COR-L47 (cell line): ENCODE measurements at regions not wholly inside any gene's neighbourhood (a gene's known extent, or its start where the extent isn't known, plus 50 kb on each side); places are given as distances from the start of the nearest gene placed in this dataset.
A peak's percentile ranks its signal among the peaks of the same experiment; 100 is the strongest.

Experiments used
- DNase-seq: peaks from one replicate; lab custom pipeline; 2025; lab: John Stamatoyannopoulos, UW

DNA sequence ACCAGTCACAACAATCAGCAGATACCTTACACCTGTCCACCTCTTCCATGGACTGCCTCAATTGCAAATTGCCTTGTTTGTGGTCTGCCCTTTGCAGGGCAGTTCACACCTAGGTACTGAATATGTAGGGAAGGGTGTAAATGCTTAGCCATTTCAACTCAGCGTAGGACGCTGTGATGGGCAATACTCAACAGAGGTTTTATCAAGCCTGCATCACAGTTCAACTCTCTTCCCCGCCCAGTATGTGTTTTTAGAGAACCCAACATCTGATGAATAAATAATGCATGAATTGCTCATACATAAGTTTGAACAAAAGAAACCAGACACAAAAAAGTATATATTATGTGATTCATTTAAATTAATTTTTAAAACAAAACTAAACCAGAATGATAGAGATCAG, 124.4 kb downstream of the P2RY1 start:
- no peak for DNase-seq

DNA sequence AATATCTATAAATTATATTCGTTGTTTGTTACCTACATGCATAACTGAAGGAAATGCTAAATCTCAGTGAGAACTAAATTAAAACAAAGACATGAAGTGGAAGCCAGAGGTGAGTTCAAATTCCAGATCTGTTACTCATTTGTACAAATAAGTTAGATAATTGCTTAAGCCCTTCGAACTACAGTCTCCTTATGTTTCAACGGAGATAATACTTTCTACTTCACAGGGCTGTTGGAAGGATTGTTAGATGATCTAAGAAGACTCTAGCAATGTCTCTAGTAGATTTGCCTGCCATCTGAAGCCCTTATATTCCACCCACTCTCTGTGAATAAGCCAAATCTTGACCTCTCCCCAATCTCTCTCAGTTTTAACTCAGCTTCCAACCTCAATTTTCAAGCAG, 125.8 kb downstream of the P2RY1 start:
- DNase-seq: no peak

DNA sequence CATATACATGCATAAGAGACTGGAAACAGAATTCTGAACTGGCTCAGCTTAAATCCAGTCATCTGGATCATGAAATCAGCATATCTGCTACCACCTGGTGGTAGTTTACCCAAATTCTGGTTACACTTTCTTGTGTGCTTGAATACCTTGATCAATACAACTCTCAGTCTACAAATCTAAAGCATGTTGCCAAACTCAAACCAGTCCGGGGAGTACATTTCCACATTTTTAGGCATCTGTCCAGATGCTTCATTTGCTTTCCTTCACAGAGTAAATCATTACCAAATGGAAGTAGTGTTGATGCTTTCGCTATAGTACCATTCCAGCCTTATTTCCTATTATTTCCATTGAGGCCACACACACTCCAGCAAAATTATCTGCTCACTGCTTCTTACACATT, 126.4 kb downstream of the P2RY1 start:
- DNase-seq: peak; percentile 48

DNA sequence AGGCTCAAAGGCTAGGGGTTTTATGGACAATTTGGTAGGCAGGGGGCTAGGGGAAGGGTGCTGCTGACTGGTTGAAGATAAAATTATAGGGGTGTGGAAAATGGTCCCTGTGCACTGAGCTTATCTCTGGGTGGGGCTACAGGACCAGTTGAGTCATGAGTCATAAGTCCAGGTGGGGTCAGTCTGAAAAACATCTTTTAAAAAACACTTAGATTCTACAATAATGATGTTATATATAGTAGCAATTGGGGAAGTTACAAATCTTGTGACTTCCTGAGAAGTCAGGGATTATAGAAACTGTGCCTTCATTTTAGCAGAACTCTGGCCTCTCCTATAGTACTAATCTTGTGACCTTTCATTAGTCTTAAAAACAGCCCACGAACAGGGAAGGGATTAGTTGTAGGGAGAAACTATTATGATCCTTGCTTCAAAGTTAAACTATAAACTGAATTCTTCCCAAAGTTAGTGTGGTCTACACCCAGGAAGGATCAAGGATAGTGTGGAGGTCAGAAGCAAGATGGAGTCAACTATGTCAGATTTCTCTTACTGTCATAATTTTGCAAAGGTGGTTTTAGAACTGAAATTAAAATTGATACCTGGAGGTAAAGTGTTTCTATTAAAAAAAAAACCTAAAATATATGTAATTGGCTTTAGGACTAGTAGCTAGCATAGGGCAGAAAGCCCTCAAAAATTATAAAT, 130.1 kb downstream of the P2RY1 start:
- no peak for DNase-seq

DNA sequence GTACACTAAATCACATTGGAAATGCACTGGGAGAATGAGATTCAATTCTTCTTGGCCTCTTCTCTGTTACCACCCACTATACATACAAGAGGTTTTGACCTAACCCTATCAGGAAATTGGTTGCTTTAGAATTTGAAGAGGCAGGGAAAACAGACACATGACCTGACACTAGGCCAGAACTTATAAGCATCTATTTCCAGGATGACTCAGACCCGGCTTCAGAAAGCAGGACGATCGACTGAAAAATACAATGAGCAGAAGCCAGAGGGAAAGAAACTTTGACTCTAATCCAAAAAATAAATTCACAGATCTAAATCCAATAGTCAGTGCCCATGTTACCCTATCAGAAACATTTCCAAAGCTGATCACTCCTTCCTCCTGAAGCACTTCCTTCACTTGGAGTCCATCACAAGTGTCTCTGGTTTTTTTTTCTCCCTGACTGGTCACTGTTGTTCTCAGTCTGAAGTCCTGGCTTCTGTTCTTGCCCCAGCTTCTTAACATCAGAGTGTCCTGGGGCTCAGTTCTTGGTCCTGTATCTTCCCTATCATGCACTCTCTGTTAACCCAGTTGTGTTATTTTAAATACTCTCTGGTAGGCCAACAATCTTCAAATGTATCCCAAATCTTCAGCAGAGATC, 133.6 kb downstream of the P2RY1 start:
- DNase-seq: no peak

DNA sequence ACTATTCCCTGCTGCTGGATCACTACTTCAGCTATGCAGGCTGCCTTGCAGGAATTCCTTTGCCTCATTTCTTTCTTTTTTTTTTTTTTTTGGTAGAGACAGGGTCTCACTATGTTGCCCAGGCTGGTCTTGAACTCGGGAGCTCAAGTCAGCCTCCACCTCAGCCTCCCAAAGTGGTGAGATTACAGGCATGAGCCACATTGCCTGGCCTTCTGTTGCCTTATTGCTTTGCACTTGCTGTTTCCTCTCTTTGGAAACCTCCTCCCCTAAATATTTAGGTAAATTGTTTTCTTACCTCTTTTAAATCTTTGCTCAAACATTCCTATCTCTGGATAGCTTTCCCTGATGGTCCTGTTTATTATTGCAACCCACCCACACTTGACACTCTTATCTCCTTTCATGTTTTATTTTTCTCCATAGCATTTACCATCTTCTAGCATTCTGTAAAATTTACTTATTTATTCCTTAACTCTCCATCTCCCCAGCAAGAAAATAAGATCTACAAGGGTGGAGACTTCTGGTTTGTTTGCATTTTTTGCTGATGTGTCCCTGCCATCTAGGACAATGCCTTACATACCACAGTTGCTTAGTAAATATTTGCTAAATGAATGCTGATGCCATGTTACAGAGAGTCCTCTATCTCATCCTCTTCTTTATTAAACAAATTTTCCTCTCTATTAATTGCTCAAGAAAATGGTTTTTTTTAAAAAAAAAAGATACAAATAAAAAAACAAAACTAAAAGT, 134.8 kb downstream of the P2RY1 start:
- no peak for DNase-seq

DNA sequence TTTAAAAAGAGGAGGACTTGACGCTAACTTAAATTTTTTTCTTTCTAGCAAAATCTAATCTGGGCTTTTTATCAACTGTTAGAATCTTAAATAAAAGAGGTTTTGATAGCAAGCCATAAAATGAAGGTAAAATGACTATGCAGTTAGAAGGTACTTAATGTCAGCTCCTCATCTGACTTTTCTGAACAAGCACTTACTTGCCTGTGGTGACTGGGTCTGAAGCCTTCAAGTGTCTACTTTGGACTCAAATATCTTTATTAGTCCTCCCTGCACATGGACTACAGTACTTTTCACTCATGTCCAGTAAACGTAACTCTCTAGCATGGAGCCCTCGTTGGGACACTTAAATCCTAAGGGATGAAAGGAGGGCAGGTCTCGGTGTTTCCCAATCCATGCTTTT, 135.9 kb downstream of the P2RY1 start:
- no peak for DNase-seq

DNA sequence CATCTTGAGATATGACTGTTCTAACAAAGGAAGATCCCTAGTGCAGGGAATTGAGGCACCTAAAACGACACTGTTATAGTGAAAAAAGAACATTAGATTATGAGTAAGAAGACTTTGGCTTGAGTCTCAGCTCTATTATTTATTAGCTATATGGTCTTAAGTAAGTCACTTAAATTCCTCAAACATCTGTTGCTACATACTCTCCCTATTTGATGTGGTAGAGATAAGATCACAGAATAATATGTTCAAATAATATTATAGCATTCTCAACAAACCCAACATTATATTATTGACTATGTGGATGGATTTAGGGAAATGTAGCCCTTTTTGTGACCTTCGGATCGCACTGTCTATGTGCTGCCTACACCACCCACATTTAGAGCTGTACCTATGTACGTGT, 136.9 kb downstream of the P2RY1 start:
- DNase-seq: no peak

DNA sequence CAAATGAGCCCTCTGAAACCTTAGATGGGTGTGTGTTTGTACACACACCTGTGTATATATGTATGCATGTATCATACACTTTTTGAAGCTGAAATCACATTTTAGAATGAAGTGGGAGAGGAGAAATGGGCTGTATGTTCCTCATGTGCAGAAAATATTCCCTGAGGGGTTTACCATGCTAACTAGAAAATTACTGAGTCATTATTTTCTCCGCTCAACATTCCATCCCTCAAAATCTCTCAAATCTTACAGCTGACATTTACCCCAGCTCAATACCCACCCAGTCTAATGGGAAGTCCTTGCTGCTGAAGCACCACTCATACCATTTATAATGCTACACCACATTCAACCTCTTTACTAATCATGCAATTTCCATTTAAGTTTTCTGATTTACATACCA, 138.6 kb downstream of the P2RY1 start:
- no peak for DNase-seq

DNA sequence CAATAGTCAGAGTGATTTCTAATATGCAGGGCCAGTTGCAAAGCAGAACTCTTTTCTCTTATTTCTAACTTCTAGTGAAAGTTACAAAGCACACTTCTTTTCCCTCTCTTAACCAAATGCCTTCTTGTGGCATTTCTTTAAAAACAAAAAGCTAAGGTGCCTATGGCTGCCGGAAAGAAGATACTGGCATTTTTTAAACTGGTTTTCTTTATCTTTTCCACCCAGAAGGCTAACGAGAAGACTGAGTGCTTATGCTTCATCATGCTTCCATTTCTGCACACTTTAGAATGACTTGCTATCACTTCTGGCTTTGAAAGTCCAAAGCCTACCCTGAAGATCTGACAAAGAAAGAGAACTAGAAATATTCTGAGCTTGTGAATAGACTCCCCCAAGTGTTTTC, 141.3 kb downstream of the P2RY1 start:
- no peak for DNase-seq

DNA sequence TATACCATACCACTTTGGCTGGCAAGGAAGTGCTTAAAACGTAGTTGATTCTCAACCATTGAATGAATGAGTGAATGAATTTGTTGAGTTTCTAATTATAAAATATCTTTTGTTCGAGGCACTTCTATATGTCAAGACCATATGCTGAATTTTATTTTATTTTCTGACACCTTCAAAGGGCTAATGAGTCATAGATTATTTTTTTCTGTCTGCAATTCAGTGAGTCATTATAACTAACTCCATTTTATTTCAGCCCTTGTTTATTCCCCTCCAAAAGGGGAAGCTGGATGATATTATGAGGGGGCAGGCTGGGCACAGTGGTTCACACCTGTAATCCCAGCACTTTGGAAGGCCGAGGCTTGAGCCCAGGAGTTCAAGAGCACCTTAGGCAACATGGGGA, 142.4 kb downstream of the P2RY1 start:
- DNase-seq: no peak

DNA sequence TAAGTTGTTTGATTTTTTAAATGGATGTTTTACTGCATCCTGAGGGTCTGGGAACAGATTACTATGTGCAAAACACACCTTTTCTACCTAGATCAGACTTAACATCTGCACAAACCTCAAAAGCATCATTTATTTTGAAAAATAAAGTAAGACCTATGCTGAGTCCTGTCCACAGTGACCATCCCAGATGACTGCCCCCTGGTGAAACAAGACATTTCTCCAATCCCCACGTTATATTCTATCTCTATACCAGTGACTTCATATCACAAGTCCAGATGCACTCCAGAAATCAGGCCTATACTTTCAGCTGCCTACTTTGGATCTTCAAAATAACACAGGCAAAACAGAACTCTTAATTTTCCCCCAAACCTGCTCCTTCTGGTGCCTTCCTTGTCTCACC, 143.2 kb downstream of the P2RY1 start:
- DNase-seq: no peak

DNA sequence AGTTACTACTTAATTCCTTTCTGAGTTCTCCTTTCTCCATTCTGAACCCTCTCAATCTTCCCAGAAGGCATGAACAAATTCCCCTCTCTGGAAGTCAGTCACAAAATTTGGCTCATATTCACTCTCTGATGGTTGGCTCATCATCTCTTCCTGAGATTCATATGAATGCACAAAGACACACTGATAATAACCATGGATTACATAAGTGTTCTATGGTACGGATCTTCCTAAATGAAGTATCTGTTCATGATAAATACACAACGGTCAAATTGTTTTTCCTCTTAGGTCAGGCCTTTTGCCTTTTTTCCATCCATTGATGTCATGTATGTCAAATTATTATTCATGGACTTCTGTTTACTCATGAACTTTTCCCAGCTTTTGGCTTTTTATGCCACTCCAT, 162.6 kb downstream of the P2RY1 start:
- DNase-seq: no peak

DNA sequence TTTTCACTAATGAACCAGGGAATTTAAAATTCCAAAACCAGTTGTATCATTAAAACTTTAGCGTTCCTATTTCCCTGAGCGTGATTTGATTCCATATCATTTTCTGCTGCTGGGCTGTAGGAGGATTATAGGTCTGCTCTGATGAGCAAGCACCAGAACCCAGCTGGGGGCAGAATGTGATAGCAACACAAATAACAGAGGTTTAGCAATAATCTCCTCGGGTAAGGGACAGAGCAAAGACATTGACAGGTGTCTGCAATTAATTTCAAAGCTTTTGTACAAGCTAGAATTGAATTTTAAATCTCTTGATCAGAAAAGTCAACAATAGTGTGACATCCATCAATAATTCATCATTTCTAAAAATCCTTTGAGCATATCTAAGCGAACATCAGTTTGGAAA, 163.4 kb upstream of the RAP2B start:
- DNase-seq: peak; percentile 10

DNA sequence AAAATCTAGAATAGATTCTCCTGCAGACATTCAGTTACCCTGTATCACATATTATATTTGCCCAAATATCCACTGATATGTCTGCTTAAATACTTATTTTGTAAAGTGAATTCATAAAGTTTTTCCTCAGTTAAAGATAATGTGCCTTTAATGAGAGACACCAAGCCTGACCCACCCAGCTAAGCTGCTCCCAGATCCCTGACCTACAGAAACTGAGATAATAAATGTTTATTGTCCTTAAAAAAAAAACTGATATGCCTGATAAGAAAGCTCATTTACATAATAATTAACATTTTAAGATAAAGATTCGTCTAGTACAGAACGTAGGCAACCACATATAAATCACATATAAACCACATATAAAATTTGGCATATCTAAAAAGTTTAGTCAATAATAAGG, 161.7 kb upstream of the RAP2B start:
- no peak for DNase-seq

DNA sequence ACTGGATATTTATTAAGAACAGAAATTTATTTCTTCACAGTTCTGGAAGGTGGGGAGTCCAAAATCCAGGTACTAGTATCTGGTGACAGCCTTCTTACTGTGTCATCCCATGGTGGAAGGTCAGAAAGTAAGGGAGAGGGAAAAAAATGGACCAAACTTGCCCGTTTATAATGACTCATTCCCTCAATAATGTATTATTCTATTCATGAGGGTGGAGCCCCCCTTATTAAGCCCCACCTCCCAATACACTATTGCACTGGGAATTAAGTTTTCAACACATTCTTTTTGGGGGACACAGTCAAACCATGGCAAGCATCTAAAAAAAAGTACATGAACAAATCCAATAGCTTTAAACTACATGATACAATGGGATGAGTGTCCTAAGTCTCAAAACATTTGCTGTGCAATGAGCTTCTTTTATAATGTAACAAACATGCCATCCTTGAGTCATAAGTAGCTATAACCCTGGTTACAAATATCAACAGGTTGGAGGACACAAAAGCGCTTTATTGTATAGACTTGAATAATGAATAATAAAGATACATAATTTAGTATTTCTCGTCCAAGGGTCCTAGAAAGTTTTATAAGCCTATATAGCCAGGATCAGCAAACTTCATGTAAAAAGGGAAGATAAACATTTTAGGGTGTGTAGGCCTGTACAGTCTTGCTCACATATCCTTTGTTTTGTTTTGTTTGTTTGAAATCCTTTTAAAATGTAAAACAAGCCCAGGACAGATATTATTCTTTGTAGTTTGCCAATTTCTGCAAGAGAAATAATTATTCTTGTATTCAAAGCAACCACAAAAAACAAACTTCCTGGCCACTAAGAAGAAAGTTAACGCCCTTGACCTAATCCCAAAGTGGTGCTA, 160.6 kb upstream of the RAP2B start:
- DNase-seq: no peak

DNA sequence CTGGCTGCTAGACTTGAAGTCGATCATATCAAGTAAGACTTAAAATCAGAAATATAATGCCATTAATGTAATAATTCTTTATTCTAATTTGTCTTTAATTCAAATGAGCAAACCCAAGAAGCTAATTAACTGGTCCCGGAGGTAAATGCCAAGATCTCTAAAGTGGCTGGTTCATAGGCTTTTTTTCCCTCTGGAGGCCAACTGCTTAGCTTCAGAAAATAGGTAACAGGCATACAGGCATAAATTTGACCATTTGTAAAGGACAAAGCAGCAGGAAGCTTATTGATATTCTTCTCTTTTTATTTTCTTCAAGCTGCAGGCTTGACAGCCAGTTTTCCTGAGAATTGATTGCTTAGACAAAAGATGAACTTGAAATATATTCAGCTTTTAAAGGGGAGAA, 158.6 kb upstream of the RAP2B start:
- no peak for DNase-seq

DNA sequence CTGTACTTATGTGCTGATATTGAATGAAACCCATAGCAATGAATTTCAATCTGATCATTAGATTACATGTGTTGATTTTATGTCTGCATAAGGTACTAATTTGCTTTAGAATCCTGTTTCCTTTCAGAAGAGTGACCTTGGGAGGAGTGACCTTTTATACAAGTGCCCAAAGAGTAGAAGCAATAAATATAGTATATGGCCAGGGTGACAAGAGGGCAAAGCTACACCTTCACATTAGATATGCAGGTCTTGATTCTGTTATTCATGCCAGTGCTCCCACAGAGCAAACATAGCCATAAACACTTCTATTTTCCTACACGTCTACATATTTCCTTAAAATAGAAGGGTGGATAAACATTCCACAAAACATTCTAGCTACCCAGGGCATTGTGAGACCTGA, 158.2 kb upstream of the RAP2B start:
- no peak for DNase-seq

DNA sequence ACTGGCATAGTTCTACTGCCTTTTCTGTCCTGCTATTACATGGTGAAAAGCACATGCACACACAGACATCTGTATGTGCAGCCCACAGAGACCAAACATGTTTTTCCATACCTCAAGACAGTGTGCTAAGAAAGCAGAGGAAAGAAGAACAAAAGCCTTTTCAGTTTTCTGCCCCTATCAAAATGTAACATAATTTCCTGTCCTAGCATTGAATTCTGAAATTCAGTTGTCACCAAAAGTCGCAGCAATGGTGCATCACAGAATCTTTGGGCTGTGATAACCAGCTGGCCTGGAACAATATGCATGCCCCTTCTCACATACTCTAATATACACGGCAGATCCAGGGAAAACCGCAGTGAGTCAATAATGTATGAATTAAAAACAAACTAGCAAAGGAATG, 153.8 kb upstream of the RAP2B start:
- no peak for DNase-seq

DNA sequence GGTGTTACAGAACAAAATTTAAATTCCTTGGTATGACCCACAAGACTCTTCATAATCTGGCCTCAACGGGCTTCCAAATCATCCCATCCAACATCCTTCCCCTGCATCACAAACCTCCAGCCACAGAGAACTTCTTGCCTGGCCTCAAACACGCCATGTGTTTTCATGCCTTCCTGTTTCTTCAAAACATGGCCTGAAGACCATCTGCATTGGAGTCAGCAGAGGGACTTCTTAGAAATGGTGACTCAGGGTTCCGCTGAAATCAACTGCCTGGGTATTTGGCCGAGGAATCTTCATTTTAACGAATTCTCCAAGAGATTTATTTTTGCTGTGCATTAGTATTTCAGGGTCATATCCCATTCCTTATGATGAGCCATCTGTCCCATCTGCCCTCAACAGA, 138.1 kb upstream of the RAP2B start:
- DNase-seq: no peak

DNA sequence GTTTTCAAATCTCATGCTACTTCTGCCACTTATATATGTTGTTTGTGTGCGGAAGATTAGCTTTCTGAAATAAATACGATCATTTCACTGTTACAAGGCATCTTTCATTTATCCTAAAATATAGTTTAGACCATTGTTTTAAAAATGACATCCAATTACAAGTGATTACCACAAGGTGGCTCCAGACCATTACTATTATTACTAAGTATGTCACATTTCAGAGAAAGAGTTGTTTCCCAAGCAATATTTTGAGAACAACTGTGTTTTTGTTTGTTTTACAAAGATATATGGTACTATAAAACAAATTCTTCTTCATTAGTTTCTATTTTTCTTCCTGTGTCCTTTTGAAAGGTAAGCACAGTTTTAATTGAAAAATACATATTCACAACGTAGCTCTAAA, 136.0 kb upstream of the RAP2B start:
- DNase-seq: peak; percentile 58

DNA sequence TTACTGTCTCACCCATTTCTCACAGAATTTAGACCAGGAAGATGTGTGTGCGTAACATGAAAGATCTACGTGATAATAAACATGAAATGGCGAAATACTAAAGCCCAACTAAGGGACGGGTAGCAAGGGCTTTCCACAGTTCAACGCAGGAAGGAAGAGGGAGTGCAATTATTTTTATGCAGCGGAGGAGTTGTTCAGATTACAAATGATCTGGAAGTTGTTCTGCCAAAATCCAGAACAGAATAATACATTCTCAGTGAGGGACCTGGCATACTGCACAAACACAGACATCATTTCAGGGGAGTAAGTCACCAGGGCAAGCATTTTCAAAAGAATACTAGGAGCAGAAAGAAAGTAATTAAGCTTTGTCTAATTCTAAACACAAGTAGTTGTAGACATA, 133.6 kb upstream of the RAP2B start:
- no peak for DNase-seq

DNA sequence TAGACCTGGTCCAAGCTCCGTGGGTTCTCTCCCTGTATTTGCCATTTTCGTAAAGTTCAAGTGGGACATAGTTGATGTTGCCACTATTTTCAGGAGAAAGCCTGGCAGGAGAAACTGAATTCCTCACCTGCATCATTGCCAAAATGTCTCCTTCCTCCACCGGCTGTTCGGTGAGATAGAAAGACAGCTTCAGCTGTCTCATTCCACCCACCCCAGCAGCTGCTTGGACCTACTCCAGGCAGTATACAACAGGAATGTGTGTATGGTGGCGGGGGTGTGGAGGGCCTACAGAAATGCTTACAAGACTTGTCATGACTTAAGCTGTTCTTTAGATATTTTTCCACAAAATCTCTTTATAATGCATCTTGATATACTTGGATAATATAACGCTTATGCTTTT, 132.7 kb upstream of the RAP2B start:
- DNase-seq: no peak
